Right lung (tissue), 2 donors: ENCODE measurements at regions not wholly inside any gene's neighbourhood (a gene's known extent, or its start where the extent isn't known, plus 50 kb on each side); places are given as distances from the start of the nearest gene placed in this dataset.

Experiments
- DNase-seq, 2 donors: peaks; one replicate each; pipeline ENCODE4 v3.0.0-alpha.2; 2013

- no peak for DNase-seq
Measured at GRCh38 chr3:55413236-55413635, 73.9 kb downstream of the WNT5A start.

GRCh38 chr3:55412545-55412944 is 74.6 kb downstream of the WNT5A start:
- DNase-seq = no peak

GRCh38 chr3:55409806-55410205 is 77.3 kb downstream of the WNT5A start:
- no peak for DNase-seq

- DNase-seq = no peak
Measured at GRCh38 chr3:55408193-55408826, 78.8 kb downstream of the WNT5A start.

- DNase-seq = no peak
Measured at GRCh38 chr3:55407426-55407820, 79.7 kb downstream of the WNT5A start.

GRCh38 chr3:55406696-55407425 is 80.2 kb downstream of the WNT5A start:
- no peak for DNase-seq

- DNase-seq = no peak
Measured at GRCh38 chr3:55405436-55405835, 81.7 kb downstream of the WNT5A start.

GRCh38 chr3:55402886-55403609 is 84.1 kb downstream of the WNT5A start:
- no peak for DNase-seq

- no peak for DNase-seq
Measured at GRCh38 chr3:55380561-55380960, 106.5 kb downstream of the WNT5A start.

- DNase-seq = no peak
Measured at GRCh38 chr3:55376753-55377347, 110.3 kb downstream of the WNT5A start.

- DNase-seq = no peak
Measured at GRCh38 chr3:55373423-55373822, 113.7 kb downstream of the WNT5A start.

- DNase-seq = no peak
Measured at GRCh38 chr3:55370272-55370671, 116.8 kb downstream of the WNT5A start.

- DNase-seq = no peak
Measured at GRCh38 chr3:55369141-55369847, 117.8 kb downstream of the WNT5A start.

- DNase-seq = no peak
Measured at GRCh38 chr3:55368366-55368765, 118.7 kb downstream of the WNT5A start.

- no peak for DNase-seq
Measured at GRCh38 chr3:55367384-55367783, 119.7 kb downstream of the WNT5A start.

GRCh38 chr3:55364421-55364820 is 122.7 kb downstream of the WNT5A start:
- DNase-seq = no peak

- DNase-seq = no peak
Measured at GRCh38 chr3:55362210-55362960, 124.7 kb downstream of the WNT5A start.

- no peak for DNase-seq
Measured at GRCh38 chr3:55357796-55358195, 129.3 kb downstream of the WNT5A start.

- DNase-seq = no peak
Measured at GRCh38 chr3:55352668-55353067, 134.4 kb downstream of the WNT5A start.

- no peak for DNase-seq
Measured at GRCh38 chr3:55349851-55350250, 137.3 kb downstream of the WNT5A start.
